SIG-M5 (cell line): ENCODE measurements at regions not wholly inside any gene's neighbourhood (a gene's known extent, or its start where the extent isn't known, plus 50 kb on each side); places are given as distances from the start of the nearest gene placed in this dataset.

Experiments
- DNase-seq: peaks from one replicate; lab custom pipeline; 2025; lab: John Stamatoyannopoulos, UW

DNA sequence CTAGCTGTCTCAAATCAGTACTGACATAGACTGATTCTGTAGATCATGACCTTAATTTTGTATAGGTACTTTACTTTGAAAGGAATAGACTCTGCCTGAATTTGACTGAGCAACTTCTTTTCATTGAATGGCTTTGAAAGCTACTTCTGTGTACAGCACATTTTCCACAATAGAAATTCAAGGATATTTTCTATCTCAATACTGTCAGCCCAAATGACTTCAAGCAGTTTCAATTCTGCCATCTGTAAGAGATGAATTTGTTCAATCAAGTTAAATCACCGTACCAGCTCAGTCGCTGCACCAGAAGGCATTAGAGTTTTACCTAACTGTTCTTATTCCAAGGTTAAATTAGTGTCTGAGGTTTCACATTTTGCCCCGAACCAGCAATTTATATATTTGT lies 107.0 kb upstream of the EYS start:
- no peak for DNase-seq

DNA sequence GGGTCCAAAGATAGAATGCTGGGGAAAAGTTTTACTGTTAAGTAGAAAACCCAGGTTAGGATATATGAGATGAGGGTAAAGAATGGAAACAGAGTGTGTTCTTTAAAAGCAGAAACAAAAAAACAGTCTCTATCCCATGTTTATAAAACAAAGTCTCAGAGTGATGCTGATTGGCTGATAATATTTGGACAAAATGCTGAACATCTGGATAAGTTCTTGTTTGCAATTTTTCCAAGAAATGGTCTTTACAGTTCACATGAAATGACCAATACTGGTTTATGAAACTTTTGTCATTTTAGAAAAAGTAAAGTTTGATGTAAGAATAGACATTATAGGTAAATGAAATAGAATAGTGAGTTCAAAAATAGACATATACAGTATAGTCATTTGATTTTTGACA lies 96.2 kb upstream of the EYS start:
- no peak for DNase-seq

DNA sequence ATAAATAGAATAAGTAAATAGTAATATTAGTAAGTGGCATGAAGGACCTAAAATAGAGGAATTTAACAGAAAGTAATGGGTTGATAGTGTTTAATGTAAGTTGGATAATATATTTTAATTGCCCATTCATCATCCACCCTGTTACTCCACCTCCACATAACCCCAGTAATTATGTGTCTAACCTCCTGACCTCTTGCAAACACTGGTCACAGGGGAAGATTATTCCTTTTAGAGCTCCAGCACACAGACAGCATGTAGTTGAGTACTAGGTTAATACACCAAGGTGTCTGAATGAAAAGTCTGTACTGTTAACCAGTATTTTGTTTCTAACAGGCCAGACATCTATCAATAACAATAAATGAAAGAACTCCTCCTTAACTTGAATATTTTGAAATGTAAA lies 92.4 kb upstream of the EYS start:
- no peak for DNase-seq

DNA sequence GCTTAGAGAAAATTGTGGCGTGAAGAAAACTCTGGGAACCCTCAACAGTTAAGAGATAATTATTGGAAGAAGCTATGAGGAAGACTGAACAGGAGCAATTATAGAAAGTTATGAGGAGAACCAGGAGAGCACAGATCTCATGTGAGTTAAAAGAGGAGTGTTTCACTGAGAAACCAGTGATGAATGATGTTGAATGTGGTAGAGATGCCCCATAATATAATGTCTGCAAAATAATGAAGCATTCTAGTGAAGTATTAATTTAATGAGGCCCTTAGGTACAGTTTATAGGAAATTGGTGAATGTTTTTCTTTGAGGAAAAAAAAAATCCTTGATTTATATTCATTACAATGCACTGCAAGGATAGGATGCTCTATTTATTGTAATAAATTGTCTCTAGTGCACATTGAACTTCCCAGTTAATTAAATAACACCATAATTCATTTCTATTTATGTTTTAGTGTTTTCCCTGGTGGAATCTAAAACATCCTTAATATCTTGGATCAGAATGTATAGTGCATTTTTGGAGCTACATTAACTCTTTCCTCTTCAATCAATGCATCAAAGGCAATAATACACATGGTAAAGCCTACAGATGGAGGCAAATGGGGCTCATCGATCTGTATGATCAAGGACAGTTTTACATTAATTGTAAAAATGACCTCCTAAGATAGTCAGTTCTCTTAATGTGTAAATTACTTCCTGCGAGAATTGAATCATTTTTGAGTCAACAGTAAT lies 91.4 kb upstream of the EYS start:
- DNase-seq, result no peak

DNA sequence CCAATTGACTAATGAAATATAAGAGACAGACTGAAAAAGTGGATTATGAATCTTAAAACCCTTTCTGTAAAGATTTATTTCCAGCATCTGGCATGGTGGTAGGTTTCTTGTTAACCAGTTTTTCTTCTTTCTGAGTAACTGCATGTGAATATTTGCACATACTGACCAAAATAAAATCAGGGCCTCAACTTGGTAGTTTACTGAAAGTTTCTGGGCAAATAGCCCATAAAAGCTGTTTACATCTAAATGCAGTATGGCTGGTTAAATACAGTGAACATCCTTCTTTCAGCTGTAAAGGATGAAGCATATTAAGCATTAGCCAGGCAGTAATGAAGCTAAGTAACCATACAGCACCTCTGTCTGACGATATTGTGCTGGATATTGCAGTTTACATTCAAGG lies 83.6 kb upstream of the EYS start:
- no peak for DNase-seq

DNA sequence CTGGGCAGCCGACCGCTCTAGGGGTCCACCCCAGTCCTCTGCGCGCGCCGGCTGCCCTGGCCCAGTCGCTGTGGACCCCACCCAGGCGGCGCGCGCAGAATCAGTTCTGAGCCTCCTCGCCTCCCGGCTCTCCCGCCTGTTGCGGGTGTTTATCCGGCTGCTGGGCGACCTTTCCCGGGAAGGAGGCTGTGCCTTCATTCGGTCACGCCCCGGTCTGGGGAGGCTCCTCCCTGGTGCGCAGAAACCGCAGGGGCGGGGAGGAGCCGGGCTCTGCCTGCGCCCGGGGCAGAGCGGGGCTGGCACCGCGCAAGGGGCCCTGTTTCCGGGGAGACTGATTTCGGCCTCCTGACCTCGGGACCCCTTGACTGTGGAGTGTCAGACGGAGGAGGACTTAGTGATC lies 80.8 kb upstream of the EYS start:
- no peak for DNase-seq

DNA sequence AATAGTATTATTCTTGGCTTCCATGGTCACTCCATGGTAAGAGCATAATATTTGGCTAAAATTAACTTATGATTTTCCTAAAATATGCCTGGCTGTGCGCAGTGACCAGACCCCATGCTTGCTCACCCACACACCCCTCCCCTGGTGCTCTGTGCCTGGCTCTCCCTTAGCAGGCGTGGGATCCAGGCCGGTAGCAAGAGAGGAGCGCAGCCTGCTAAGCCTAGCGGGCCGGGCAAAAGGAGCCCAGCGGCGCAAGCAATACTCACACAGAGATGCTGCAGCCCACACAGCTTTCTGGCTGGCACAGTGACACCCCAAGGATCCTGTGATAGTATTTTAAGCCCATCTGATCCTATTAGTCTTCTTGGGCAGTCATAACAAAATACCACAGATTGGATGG lies 79.8 kb upstream of the EYS start:
- DNase-seq, result no peak

DNA sequence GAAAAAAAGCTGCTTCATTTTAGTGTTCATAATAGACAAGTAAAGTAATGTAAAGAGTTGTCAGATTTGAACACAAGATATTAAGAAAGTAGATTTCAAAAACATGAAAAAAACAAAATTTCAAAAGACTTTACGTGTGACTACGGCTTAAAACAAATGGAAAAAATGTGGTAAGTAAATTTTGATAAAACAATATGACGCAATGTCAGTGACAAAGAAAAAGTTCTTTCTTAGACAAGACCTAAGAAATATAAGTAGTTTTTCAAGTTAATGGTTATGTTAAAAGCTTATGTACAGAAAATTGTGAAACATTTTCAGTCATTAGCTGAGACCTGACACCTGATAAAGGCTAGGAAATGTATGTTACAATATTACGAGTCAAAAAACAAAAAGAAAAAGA lies 73.7 kb upstream of the EYS start:
- DNase-seq, result no peak

DNA sequence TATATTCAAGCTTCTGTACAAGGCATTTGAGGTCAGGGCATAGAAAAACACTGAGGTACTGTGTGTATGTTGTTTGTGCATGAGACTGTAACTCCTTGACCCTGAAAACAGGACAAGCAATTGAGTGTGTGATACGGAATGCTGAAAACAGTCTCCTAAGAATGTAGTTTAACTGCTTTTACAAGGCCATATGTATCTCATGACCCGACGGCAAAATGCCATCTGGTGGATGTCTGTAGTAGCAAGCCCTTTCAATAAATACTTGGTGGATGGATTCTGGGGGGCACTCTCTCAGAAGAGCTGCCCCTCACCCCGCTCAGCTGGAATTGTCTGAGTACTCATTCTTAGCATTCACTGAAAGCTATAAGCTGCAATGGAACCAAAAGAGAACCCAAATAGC lies 69.3 kb upstream of the EYS start:
- DNase-seq, result no peak

DNA sequence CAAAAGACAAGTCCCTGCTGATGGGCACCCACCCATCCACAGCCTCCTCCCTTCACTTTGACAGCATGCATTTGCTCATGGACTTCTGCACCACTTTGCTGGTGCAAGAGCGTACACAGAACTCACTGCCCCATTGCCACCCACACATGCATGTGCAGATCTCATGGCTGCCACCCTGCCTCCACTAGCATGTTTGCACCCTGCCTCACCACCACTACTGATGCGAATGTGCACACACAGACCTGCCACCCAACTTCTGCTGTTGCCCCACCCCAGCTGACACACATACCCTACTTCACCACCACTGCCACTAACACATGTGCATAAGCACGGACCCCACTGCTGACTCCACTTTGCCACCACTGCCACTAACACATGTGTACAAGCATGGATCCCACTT lies 64.9 kb upstream of the EYS start:
- DNase-seq, result no peak

DNA sequence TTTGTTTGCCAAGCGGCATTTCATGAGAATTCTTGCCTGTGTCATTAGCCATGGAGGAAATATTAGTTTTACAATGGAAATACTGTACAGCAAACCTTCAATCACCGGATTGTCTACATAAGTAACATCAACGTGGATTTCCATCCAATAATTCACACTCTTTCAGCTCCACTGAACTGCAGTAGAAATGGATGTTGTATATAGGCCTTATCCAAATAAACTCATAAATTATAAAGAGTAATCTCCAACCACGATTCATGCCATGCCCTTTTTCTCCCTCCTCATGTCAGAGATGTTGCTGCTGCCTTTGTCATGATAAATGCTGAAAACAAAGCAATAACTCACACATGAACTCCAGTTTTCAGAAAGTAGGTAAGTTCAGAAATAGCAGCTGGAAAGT lies 54.9 kb upstream of the EYS start:
- DNase-seq, result no peak

DNA sequence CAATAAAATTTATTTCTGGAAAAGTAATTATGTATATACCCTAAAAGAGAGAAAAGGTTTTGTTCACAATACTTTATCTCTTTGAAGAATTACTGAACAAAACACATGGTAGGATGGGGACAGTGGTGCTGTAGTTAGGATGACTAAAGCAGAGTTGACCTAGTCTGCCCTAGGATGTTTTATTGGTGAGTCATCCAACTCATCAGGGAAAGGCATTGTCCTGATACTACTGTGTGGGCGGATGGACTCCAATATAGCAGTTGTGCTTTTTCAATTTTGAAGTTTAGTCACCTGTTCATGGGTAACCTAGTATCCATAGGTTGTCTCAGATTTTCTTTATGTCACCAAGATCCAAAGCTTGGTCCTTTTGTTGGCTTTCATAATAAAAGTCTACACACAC lies 53.3 kb upstream of the EYS start:
- DNase-seq, result no peak
